ENCODE measurements at regions not wholly inside any gene's neighbourhood (a gene's known extent, or its start where the extent isn't known, plus 50 kb on each side); places are given as distances from the start of the nearest gene placed in this dataset.
"Not testable (repeated sequence)": the region's sequence is repeated elsewhere in the genome, so short reads cannot be mapped to it uniquely, and the experiment has no call there.

GRCh38 chr7:49487830-49488140 lies 285.7 kb upstream of the VWC2 start:
- Histone ChIP-seq H3K36me3 (ENCODE audit: insufficient read depth, low read depth, low read length) (no peaks in the 10 kb centered on the region), H3K9ac (ENCODE audit: low read depth, low read length) (peak overlapping the region; percentile 18; the same call in 1 of the 2 replicates), H3K27ac (ENCODE audit: low read length) (peak overlapping the region; percentile 54), H3K27me3 (ENCODE audit: insufficient read depth, low read length) (no peaks in the 10 kb centered on the region), H3K4me1 (ENCODE audit: insufficient read depth, low read length) (peaks cover 21% of the 10 kb centered on the region; the same call in 1 of the 2 replicates), H3K4me3 (ENCODE audit: low read length) (no peak overlapping the region), H3K9me3 (ENCODE audit: insufficient read depth, low read depth, low read length) (no peaks in the 10 kb centered on the region)

- no peak overlapping the region for H3K27ac ChIP-seq (ENCODE audit: low read length)
These were observed 284.9 kb upstream of the VWC2 start for GRCh38 chr7:49488573-49488972.

GRCh38 chr7:49497471-49497870 lies 276.0 kb upstream of the VWC2 start:
- Histone ChIP-seq H3K27ac (ENCODE audit: low read length) (no peak overlapping the region), H3K36me3 (ENCODE audit: insufficient read depth, low read depth, low read length) (no peaks in the 10 kb centered on the region), H3K27me3 (ENCODE audit: insufficient read depth, low read length) (no peaks in the 10 kb centered on the region), H3K4me3 (ENCODE audit: low read length) (no peak overlapping the region), H3K9me3 (ENCODE audit: insufficient read depth, low read depth, low read length) (no peaks in the 10 kb centered on the region), H3K4me1 (ENCODE audit: insufficient read depth, low read length) (no peaks in the 10 kb centered on the region; the same call in 1 of the 2 replicates), H3K9ac (ENCODE audit: low read depth, low read length) (no peak overlapping the region)

More at GRCh38 chr7:49488573-49488972, 284.9 kb upstream of the VWC2 start:
- peaks cover 21% of the 10 kb centered on the region; the same call in 1 of the 2 replicates for H3K4me1 ChIP-seq (ENCODE audit: insufficient read depth, low read length)
- no peaks in the 10 kb centered on the region for H3K36me3 ChIP-seq (ENCODE audit: insufficient read depth, low read depth, low read length)
- no peak overlapping the region for H3K9ac ChIP-seq (ENCODE audit: low read depth, low read length)
- H3K9me3 ChIP-seq (ENCODE audit: insufficient read depth, low read depth, low read length), result no peaks in the 10 kb centered on the region
- no peaks in the 10 kb centered on the region for H3K27me3 ChIP-seq (ENCODE audit: insufficient read depth, low read length)
- H3K4me3 ChIP-seq (ENCODE audit: low read length), result no peak overlapping the region

- Histone ChIP-seq H3K4me3 (ENCODE audit: low read length) (no peak overlapping the region), H3K9ac (ENCODE audit: low read depth, low read length) (no peak overlapping the region), H3K4me1 (ENCODE audit: insufficient read depth, low read length) (no peaks in the 10 kb centered on the region; the same call in 1 of the 2 replicates), H3K36me3 (ENCODE audit: insufficient read depth, low read depth, low read length) (no peaks in the 10 kb centered on the region), H3K27ac (ENCODE audit: low read length) (no peak overlapping the region), H3K27me3 (ENCODE audit: insufficient read depth, low read length) (no peaks in the 10 kb centered on the region), H3K9me3 (ENCODE audit: insufficient read depth, low read depth, low read length) (no peaks in the 10 kb centered on the region)
These were observed 272.7 kb upstream of the VWC2 start for GRCh38 chr7:49500741-49501140.

- H3K9ac ChIP-seq (ENCODE audit: low read depth, low read length); H3K27me3 ChIP-seq (ENCODE audit: insufficient read depth, low read length); H3K27ac ChIP-seq (ENCODE audit: low read length); H3K9me3 ChIP-seq (ENCODE audit: insufficient read depth, low read depth, low read length); H3K36me3 ChIP-seq (ENCODE audit: insufficient read depth, low read depth, low read length); H3K4me1 ChIP-seq (ENCODE audit: insufficient read depth, low read length): not testable (repeated sequence)
- peak overlapping the region; percentile 6; the same call in 1 of the 2 replicates for H3K4me3 ChIP-seq (ENCODE audit: low read length)
These were observed 266.2 kb upstream of the VWC2 start for GRCh38 chr7:49507206-49507605.

GRCh38 chr7:49513911-49514310 lies 259.5 kb upstream of the VWC2 start:
- Histone ChIP-seq H3K9me3 (ENCODE audit: insufficient read depth, low read depth, low read length) (no peaks in the 10 kb centered on the region), H3K4me3 (ENCODE audit: low read length) (no peak overlapping the region), H3K9ac (ENCODE audit: low read depth, low read length) (no peak overlapping the region), H3K36me3 (ENCODE audit: insufficient read depth, low read depth, low read length) (no peaks in the 10 kb centered on the region), H3K4me1 (ENCODE audit: insufficient read depth, low read length) (no peaks in the 10 kb centered on the region), H3K27me3 (ENCODE audit: insufficient read depth, low read length) (no peaks in the 10 kb centered on the region), H3K27ac (ENCODE audit: low read length) (no peak overlapping the region)

- peaks cover 9% of the 10 kb centered on the region; the same call in 1 of the 2 replicates for H3K4me1 ChIP-seq (ENCODE audit: insufficient read depth, low read length)
- no peak overlapping the region for H3K9ac ChIP-seq (ENCODE audit: low read depth, low read length)
- H3K9me3 ChIP-seq (ENCODE audit: insufficient read depth, low read depth, low read length), result no peaks in the 10 kb centered on the region
- H3K27me3 ChIP-seq (ENCODE audit: insufficient read depth, low read length), result no peaks in the 10 kb centered on the region
- no peak overlapping the region for H3K27ac ChIP-seq (ENCODE audit: low read length)
- no peak overlapping the region for H3K4me3 ChIP-seq (ENCODE audit: low read length)
- H3K36me3 ChIP-seq (ENCODE audit: insufficient read depth, low read depth, low read length), result no peaks in the 10 kb centered on the region
These were observed 252.5 kb upstream of the VWC2 start for GRCh38 chr7:49520951-49521350.

GRCh38 chr7:49522111-49522510 lies 251.3 kb upstream of the VWC2 start:
- Histone ChIP-seq H3K9me3 (ENCODE audit: insufficient read depth, low read depth, low read length) (no peaks in the 10 kb centered on the region), H3K4me1 (ENCODE audit: insufficient read depth, low read length) (peaks cover 9% of the 10 kb centered on the region; the same call in 1 of the 2 replicates), H3K36me3 (ENCODE audit: insufficient read depth, low read depth, low read length) (no peaks in the 10 kb centered on the region), H3K27ac (ENCODE audit: low read length) (no peak overlapping the region), H3K9ac (ENCODE audit: low read depth, low read length) (no peak overlapping the region), H3K4me3 (ENCODE audit: low read length) (no peak overlapping the region), H3K27me3 (ENCODE audit: insufficient read depth, low read length) (no peaks in the 10 kb centered on the region)

- Histone ChIP-seq H3K27ac (ENCODE audit: low read length) (no peak overlapping the region), H3K9ac (ENCODE audit: low read depth, low read length) (no peak overlapping the region), H3K36me3 (ENCODE audit: insufficient read depth, low read depth, low read length) (no peaks in the 10 kb centered on the region), H3K9me3 (ENCODE audit: insufficient read depth, low read depth, low read length) (no peaks in the 10 kb centered on the region), H3K27me3 (ENCODE audit: insufficient read depth, low read length) (no peaks in the 10 kb centered on the region), H3K4me1 (ENCODE audit: insufficient read depth, low read length) (peaks cover 9% of the 10 kb centered on the region; the same call in 1 of the 2 replicates), H3K4me3 (ENCODE audit: low read length) (no peak overlapping the region)
These were observed 249.6 kb upstream of the VWC2 start for GRCh38 chr7:49523870-49524269.

GRCh38 chr7:49527182-49527581 lies 246.3 kb upstream of the VWC2 start:
- Histone ChIP-seq H3K27me3 (ENCODE audit: insufficient read depth, low read length) (no peaks in the 10 kb centered on the region), H3K27ac (ENCODE audit: low read length) (no peak overlapping the region), H3K4me1 (ENCODE audit: insufficient read depth, low read length) (no peaks in the 10 kb centered on the region), H3K9ac (ENCODE audit: low read depth, low read length) (no peak overlapping the region), H3K9me3 (ENCODE audit: insufficient read depth, low read depth, low read length) (no peaks in the 10 kb centered on the region), H3K36me3 (ENCODE audit: insufficient read depth, low read depth, low read length) (no peaks in the 10 kb centered on the region), H3K4me3 (ENCODE audit: low read length) (no peak overlapping the region)

- Histone ChIP-seq H3K36me3 (ENCODE audit: insufficient read depth, low read depth, low read length) (no peaks in the 10 kb centered on the region), H3K27ac (ENCODE audit: low read length) (no peak overlapping the region), H3K9me3 (ENCODE audit: insufficient read depth, low read depth, low read length) (no peaks in the 10 kb centered on the region), H3K9ac (ENCODE audit: low read depth, low read length) (no peak overlapping the region), H3K4me1 (ENCODE audit: insufficient read depth, low read length) (no peaks in the 10 kb centered on the region), H3K27me3 (ENCODE audit: insufficient read depth, low read length) (no peaks in the 10 kb centered on the region), H3K4me3 (ENCODE audit: low read length) (no peak overlapping the region)
These were observed 243.0 kb upstream of the VWC2 start for GRCh38 chr7:49530481-49530880.

- H3K4me1 ChIP-seq (ENCODE audit: insufficient read depth, low read length), result no peaks in the 10 kb centered on the region
- H3K27me3 ChIP-seq (ENCODE audit: insufficient read depth, low read length), result no peaks in the 10 kb centered on the region
- H3K27ac ChIP-seq (ENCODE audit: low read length), result no peak overlapping the region
- no peak overlapping the region for H3K9ac ChIP-seq (ENCODE audit: low read depth, low read length)
- H3K36me3 ChIP-seq (ENCODE audit: insufficient read depth, low read depth, low read length), result no peaks in the 10 kb centered on the region
- H3K9me3 ChIP-seq (ENCODE audit: insufficient read depth, low read depth, low read length), result no peaks in the 10 kb centered on the region
- no peak overlapping the region for H3K4me3 ChIP-seq (ENCODE audit: low read length)
These were observed 209.6 kb upstream of the VWC2 start for GRCh38 chr7:49563693-49564378.
